ENCODE measurements at regions not wholly inside any gene's neighbourhood (a gene's known extent, or its start where the extent isn't known, plus 50 kb on each side); places are given as distances from the start of the nearest gene placed in this dataset.

- ATAC-seq (no peak), DNase-seq (ENCODE audit: extremely low read depth in 1 of 4, low spot score in 3 of 4) (no peak), FAIRE-seq (no peak)
- Histone ChIP-seq H3K4me2 (ENCODE audit: insufficient read depth, low read length) (no peak overlapping the region), H3K79me2 (ENCODE audit: control insufficient read depth, insufficient read depth, low read length) (no peaks in the 10 kb centered on the region), H3K9ac (ENCODE audit: insufficient read depth in 1 of 2, low read depth in 2 of 2, low read length in 2 of 2) (no peak overlapping the region), H3K27ac (ENCODE audit: extremely low read depth, low read depth, low read length) (no peak overlapping the region), H3K36me3 (ENCODE audit: control insufficient read depth, insufficient read depth, low read length) (no peaks in the 10 kb centered on the region), H3K4me3 (no peak overlapping the region), H3K9me1 (ENCODE audit: control insufficient read depth, insufficient read depth, low read length) (no peaks in the 10 kb centered on the region), H3K4me1 (replicated peaks in 1 of 2; ENCODE audit: control insufficient read depth in 2 of 2, insufficient read depth in 2 of 2, low read length in 2 of 2) (no peaks in the 10 kb centered on the region; a peak in 1 of 5 replicates), H3K9me3 (replicated peaks; ENCODE audit: control insufficient read depth, insufficient read depth, low read depth, low read length) (no peaks in the 10 kb centered on the region), H3K27me3 (ENCODE audit: control insufficient read depth in 2 of 2, insufficient read depth in 2 of 2, low read length in 2 of 2) (no peaks in the 10 kb centered on the region), H4K20me1 (replicated peaks; ENCODE audit: control insufficient read depth, insufficient read depth, low read length) (no peaks in the 10 kb centered on the region), H2AFZ (ENCODE audit: low read depth, low read length) (no peak overlapping the region)
- under 1% methylated on average over 26 of the region's 27 CpGs for WGBS (ENCODE audit: insufficient coverage, low coverage, missing lambda C conversion rate)
- no TSS peak for BruUV-seq (replicated peaks)
- in situ Hi-C loops (cut with MboI) = no loop called here
- TF ChIP-seq ETS2 (tag; IDR thresholded peaks at IDR 0.05; ENCODE audit: borderline replicate concordance, poor library complexity, severe bottlenecking) (no peak), CTBP1 (IDR thresholded peaks at IDR 0.05; ENCODE audit: borderline replicate concordance) (no peak), ZNF668 (CRISPR knock-in tag; IDR thresholded peaks at IDR 0.05) (no peak), ATF6 (CRISPR knock-in tag; IDR thresholded peaks at IDR 0.05) (no peak), CTCF (IDR thresholded peaks at IDR 0.05 in 2 of 3, conservative IDR thresholded peaks at IDR 0.05 in 1 of 3; ENCODE audit: insufficient read depth in 2 of 3, low read depth in 1 of 3, low read length in 3 of 3) (no peak), TRIM24 (IDR thresholded peaks at IDR 0.05) (no peak), PHF21A (IDR thresholded peaks at IDR 0.05; ENCODE audit: borderline replicate concordance, low read depth) (no peak), MLX (CRISPR knock-in tag; conservative IDR thresholded peaks at IDR 0.05) (no peak), MTA1 (IDR thresholded peaks at IDR 0.05; ENCODE audit: borderline replicate concordance) (no peak), HEY1 (CRISPR knock-in tag; IDR thresholded peaks at IDR 0.05; ENCODE audit: borderline replicate concordance) (no peak), ZNF696 (CRISPR knock-in tag; conservative IDR thresholded peaks at IDR 0.05) (no peak), ZNF76 (CRISPR knock-in tag; IDR thresholded peaks at IDR 0.05; ENCODE audit: borderline replicate concordance) (no peak)
- POLR2A ChIA-PET = interaction anchor here (0.6 kb wide), 1 partner anchor 916 kb away, joined by 3 read pairs; no protein-coding TSS in a partner anchor
- intact Hi-C loops (cut with micrococcal nuclease) = no loop called here
- CTCF ChIA-PET (ENCODE audit: low intra/inter-chr PET ratio) = no interaction called here
Measured at GRCh38 chr6:78629154-78629721, 238.1 kb upstream of the IRAK1BP1 start.

Measured in K562 (cell line).